NCI-H748 treated with DMSO at 0.1 percent for 48 hours (cell line): ENCODE measurements at regions not wholly inside any gene's neighbourhood (a gene's known extent, or its start where the extent isn't known, plus 50 kb on each side); places are given as distances from the start of the nearest gene placed in this dataset.
"Not testable (repeated sequence)": the region's sequence is repeated elsewhere in the genome, so short reads cannot be mapped to it uniquely, and the experiment has no call there.

Experiments used
- DNase-seq: peaks from one replicate; lab custom pipeline; 2025; lab: John Stamatoyannopoulos, UW

GRCh38 chr10:33101392-33101787 is 143.4 kb upstream of the ITGB1 start:
- no peak for DNase-seq

- no peak for DNase-seq
Observed at GRCh38 chr10:33100781-33101391, 142.9 kb upstream of the ITGB1 start.

GRCh38 chr10:33099748-33100147 is 141.7 kb upstream of the ITGB1 start:
- DNase-seq = no peak

DNA sequence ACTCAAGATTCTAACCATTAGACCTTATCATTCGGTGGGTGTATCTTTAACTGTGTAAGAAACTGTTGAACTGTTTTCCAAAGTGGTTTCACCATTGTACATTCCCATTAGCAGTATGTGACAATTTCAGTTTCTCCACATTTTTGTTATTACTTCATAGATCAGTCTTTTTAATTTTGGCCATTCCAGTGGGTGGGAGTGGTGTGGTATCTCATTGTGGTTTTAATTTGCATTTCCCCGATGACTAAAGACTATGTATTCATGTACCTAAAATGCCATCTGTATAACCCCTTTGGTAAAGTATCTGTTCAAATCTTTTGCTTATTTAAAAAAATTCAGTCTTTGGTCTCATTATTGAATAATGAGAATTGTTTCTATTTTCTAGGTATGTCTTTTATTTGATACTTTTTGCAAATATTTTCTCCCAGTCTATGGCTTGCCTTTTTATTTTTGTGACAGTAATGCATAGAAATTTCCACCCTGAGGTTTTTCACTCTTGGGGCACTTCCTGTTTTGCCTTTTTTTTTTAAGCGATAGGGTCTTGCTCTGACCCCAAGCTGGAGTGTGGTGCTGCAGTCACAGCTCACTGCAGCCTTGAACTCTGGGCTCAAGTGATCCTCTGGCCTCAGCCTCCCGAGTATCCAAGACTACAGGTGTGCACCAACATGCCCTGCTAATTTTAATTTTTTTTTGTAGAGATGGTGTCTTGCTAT is 141.1 kb upstream of the ITGB1 start:
- DNase-seq = no peak

DNA sequence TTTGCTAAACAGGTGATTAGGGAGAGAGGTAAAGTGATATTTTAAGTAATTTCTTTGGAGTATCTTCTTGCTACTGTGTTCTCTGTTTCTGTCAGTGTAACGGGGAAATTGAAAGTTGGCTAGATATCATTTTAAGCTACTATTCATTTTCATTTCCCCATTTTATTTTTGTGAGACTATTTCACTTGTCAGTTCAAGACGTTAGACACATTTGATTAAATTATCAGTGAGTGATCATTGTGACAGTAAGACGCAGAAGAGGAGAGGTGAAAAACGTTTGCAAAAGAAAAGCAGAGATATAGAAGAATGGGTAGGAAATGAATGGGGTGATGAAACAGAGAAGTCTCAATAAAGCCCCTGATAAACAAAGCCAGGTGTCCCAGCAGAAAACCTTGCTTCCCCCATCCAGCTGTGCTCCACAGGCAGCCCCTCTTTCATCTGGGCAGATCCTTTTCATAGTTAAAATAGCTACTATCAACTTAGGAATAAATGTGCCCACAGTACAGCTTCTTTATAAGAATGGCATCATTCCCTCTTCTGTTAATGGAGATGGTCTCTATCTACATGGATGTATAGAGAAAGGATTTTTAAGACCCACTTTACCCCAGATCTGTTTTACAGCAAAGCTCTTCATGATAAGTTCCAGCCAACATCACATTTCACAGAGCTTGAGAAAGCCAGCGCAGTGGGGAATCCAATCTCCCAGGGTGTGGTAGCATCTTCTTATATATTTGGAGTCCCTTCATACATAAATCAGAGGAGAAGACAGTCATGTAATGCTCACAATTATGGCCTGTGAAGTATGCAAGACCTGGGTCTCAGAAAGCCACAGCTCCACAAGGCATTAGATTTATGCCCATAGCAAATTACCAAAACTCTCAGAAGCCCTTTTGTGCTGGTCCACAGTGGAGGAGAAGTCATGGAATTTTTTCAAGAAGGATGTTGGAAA is 138.1 kb upstream of the ITGB1 start:
- no peak for DNase-seq

GRCh38 chr10:33094263-33095051 is 136.4 kb upstream of the ITGB1 start:
- no peak for DNase-seq

DNA sequence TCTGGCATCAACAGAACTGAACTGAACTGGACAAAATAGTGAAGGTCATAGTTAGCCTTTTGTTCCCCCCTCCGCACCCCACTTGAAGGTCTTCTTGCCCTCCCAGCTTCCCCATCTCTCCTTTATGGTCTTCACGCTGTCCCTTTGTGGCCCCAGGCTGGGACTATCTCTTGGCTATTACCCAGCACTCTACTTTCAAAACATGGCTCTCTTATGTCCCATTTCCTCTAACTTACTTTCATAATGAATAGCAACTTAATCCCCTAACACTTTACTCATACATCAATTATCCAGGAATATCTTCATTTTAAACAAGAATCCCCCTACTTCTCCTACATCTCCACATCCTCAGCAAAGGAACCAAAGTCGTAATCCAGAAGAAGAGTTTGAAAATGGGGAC is 135.3 kb upstream of the ITGB1 start:
- no peak for DNase-seq

- no peak for DNase-seq
Observed at GRCh38 chr10:33092596-33092995, 134.6 kb upstream of the ITGB1 start.

DNA sequence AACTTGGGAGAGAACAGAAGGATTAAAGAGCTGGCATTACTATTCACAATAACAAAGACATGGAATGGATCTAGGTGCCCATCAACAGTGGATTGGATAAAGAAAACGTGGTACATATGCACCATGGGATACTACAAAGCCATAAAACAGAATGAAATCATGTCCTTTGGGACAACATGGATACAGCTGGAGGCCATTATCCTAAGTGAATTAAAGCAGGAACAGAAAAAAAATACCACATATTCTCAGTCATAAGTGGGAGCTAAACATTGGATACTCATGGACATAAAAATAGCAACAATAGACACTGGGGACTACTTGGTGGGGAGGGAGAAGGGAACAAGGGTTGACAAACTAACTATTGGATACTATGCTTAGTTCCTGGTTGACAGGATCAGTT is 133.2 kb upstream of the ITGB1 start:
- no peak for DNase-seq

- DNase-seq = no peak
Observed at GRCh38 chr10:33088990-33089389, 131.0 kb upstream of the ITGB1 start.

DNA sequence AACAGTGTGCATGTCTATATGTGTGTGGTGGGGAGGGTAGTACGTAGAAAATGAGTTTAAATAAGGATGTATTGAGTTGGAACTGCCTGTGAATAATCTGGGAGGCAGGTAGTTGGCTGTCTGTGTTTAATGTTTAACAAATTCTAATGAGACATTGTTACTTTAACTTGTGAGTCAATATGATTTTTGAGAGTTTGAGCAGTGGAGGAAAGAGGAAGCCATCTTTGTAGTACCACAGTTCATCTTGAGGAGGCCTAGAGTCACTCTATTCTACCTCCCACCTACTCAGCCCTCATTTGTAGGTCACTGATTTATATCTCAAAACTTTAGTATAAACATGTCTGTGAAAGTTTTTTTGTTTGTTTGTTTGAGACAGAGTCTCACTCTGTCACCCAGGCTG is 129.9 kb upstream of the ITGB1 start:
- DNase-seq = no peak

GRCh38 chr10:33087152-33087551 is 129.1 kb upstream of the ITGB1 start:
- DNase-seq = no peak

GRCh38 chr10:33086100-33086499 is 128.1 kb upstream of the ITGB1 start:
- no peak for DNase-seq

DNA sequence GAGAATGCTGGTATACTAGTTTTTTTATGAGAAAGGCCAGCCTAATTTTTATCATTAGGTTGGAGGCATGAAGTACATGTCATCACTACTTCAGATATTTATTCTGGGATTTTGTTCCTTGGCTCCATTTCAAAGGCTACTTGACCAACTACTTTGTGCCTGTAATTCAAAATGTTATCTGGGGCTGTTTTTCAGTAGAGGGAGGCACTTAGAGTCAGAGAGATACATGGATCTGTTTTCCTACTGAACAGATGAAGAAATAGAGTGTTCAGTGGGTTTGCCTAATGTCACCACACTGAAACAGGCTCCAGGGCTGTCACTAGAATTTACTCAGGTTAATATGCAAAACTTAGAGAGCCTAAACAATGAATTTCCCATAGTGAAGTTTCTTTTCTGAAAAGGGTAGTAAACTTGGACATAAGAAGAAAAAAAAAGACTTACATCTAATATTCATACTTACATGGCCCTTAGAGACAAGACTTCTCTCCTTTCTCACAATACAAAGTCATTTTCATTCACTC is 127.3 kb upstream of the ITGB1 start:
- no peak for DNase-seq

- no peak for DNase-seq
Observed at GRCh38 chr10:33084453-33084852, 126.4 kb upstream of the ITGB1 start.

DNA sequence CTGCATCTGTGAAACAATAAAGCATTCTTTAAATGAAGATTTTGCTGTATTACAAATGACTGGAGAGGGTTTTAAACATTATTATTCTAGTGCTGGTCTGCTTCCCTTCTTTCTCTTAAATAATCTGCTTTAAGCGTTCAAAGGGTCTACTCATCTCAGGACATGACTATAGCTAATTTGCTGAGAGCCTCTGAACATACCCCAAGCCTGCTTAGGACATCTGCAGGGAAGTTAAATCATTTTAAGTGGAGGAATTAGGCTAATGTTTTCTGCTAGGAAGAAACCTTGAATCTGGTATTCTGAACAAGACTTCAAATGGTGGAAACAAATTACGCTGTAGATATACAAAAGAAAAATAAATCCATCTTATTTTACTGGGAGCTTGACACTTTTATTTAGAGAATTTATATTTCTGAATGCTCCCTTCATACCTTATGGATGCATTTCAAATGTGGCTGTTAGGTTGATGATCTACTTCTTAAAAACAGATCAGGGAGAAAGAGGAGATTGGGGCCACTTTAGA is 124.4 kb upstream of the ITGB1 start:
- DNase-seq = no peak

DNA sequence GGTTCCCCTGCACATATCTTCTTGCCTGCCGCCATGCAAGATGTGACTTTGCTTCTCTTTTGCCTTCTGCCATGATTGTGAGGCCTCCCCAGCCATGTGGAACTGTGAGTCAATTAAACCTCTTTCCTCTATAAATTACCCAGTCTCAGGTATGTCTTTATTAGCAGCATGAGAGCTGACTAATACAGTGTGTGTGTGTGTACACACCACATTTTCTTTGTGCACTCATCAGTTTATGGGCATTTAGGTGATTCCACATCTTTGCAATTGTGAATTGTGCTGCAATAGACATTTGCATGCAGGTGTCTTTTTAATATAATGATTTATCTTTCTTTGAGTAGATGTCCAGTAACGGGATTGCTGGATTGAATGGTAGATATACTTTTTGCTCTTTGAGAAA is 122.4 kb upstream of the ITGB1 start:
- not testable (repeated sequence) for DNase-seq

- no peak for DNase-seq
Observed at GRCh38 chr10:33074443-33074842, 116.4 kb upstream of the ITGB1 start.

GRCh38 chr10:33073641-33074415 is 115.8 kb upstream of the ITGB1 start:
- no peak for DNase-seq

DNA sequence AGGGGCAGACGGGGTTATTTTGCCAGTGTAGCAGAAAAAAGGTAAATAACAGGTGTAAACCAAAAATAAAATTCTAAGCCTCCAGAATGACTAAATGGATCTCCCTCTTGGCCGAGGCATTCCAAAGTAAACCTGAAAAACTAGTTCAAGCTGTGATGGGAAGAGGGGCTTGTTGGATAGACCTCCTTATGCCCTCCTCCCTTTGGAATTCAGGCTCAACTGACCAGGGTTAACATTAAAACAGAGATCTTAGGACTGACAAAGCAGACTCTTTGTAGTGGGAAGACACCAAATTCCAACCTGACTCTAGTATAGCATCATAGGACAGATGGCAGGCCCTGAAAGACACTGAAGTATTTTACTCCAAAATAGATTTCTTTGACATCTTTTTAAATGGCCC is 113.8 kb upstream of the ITGB1 start:
- no peak for DNase-seq

GRCh38 chr10:33070101-33070500 is 112.1 kb upstream of the ITGB1 start:
- no peak for DNase-seq
